B cell (primary cell): ENCODE measurements at regions not wholly inside any gene's neighbourhood (a gene's known extent, or its start where the extent isn't known, plus 50 kb on each side); places are given as distances from the start of the nearest gene placed in this dataset.

ENCODE experiments used
- ATAC-seq: fragments of 200-7000 bp; cut with Tn5 transposase; one replicate; pipeline ENCODE4 v1.10.0; 2021; ENCODE audit warnings: low read depth, mild to moderate bottlenecking, moderate number of reproducible peaks, moderate library complexity
- CTCF ChIA-PET: fragments of 350-600 bp; sonication (Branson Sonifier 250); formaldehyde crosslinking; loops from one replicate; lab custom pipeline; 2021; ENCODE audit warnings: antibody characterized with exemption, inconsistent platforms; lab: Charles Lee
- POLR2A ChIA-PET: fragments of 350-600 bp; sonication (Branson Sonifier 250); formaldehyde crosslinking; loops from one replicate; lab custom pipeline; 2021; ENCODE audit warnings: antibody characterized with exemption; lab: Charles Lee
- DNase-seq: peaks from one replicate; pipeline ENCODE4 v3.0.0; 2013
- H2AFZ ChIP-seq: 2 replicates; pipeline ENCODE4 v1.6.1; 2012; ENCODE audit warnings: mild to moderate bottlenecking, low read depth, low read length; ENCODE audit not compliant: insufficient read depth, poor library complexity, severe bottlenecking
- H3K27ac ChIP-seq, 2 donors: 1 replicate in 1 of 2; 2 replicates in 1 of 2; pipeline ENCODE4 v1.5.1; 2012 to 2013; ENCODE audit warnings: low read length in 2 of 2, mild to moderate bottlenecking in 2 of 2, moderate library complexity in 1 of 2
- H3K27me3 ChIP-seq, 4 experiments: fragments of 200-600 bp in 1 of 4; sonication (generic) in 1 of 4; replicated peaks in 1 of 4; 1 replicate in 2 of 4; 2 replicates in 2 of 4; pipeline versions ENCODE4 v1.6.1 to v1.7.0; 2013 to 2016; ENCODE audit warnings: low read length in 3 of 4, mild to moderate bottlenecking in 2 of 4, mixed read lengths in 1 of 4, moderate library complexity in 1 of 4; ENCODE audit not compliant: insufficient read depth in 4 of 4, control insufficient read depth in 3 of 4; ENCODE audit errors: control extremely low read depth in 1 of 4
- H3K36me3 ChIP-seq, 2 experiments: replicated peaks in 1 of 2; 1 replicate in 1 of 2; 2 replicates in 1 of 2; pipeline versions ENCODE4 v1.6.1 to v1.7.1; 2013; ENCODE audit warnings: low read length in 1 of 2; ENCODE audit not compliant: insufficient read depth in 2 of 2, control insufficient read depth in 1 of 2; ENCODE audit errors: control extremely low read depth in 1 of 2, extremely low read depth in 1 of 2
- H3K4me1 ChIP-seq, 2 donors: fragments of 200-600 bp in 1 of 2; sonication (generic) in 1 of 2; 1 replicate in 1 of 2; 2 replicates in 1 of 2; pipeline versions ENCODE4 v1.5.1 to v1.6.1; 2013 to 2017; ENCODE audit warnings: low read length in 2 of 2; ENCODE audit not compliant: control insufficient read depth in 2 of 2, insufficient read depth in 2 of 2
- H3K4me2 ChIP-seq: replicated peaks from 2 replicates; pipeline ENCODE3; 2012; ENCODE audit warnings: mild to moderate bottlenecking, low read depth, low read length; ENCODE audit not compliant: poor library complexity, severe bottlenecking
- H3K4me3 ChIP-seq, 5 experiments: fragments of 200-600 bp in 1 of 5; sonication (generic) in 1 of 5; 1 replicate in 3 of 5; 2 replicates in 2 of 5; pipeline versions ENCODE4 v1.5.1 to v1.7.0; 2011 to 2016; ENCODE audit warnings: low read length in 4 of 5, mild to moderate bottlenecking in 4 of 5, low read depth in 2 of 5, control low read depth in 1 of 5, moderate library complexity in 1 of 5; ENCODE audit not compliant: insufficient read depth in 1 of 5; ENCODE audit errors: control extremely low read depth in 1 of 5, extremely low read depth in 1 of 5
- H3K79me2 ChIP-seq: fragments of 200-600 bp; sonication (generic); one replicate; pipeline ENCODE4 v1.6.0; 2016; ENCODE audit warnings: low read length; ENCODE audit not compliant: control insufficient read depth, insufficient read depth
- H3K9ac ChIP-seq: fragments of 200-600 bp; sonication (generic); 2 replicates; pipeline ENCODE4 v1.6.1; 2017; ENCODE audit warnings: mild to moderate bottlenecking, low read length, moderate library complexity
- H3K9me3 ChIP-seq, 3 donors: one replicate each; pipeline versions ENCODE4 v1.6.1 to v1.7.1; 2013; ENCODE audit warnings: low read length in 2 of 3; ENCODE audit not compliant: control insufficient read depth in 2 of 3, insufficient read depth in 1 of 3; ENCODE audit errors: control extremely low read depth in 1 of 3
- H4K20me1 ChIP-seq: 2 replicates; pipeline ENCODE4 v1.6.0; 2012; ENCODE audit warnings: mild to moderate bottlenecking, low read length; ENCODE audit not compliant: insufficient read depth, control insufficient read depth, poor library complexity, severe bottlenecking
- H3K27ac Mint-ChIP-seq: one replicate; pipeline ENCODE4 v1.8.0; 2021; ENCODE audit warnings: mixed read lengths
- H3K27me3 Mint-ChIP-seq: one replicate; pipeline ENCODE4 v1.8.0; 2021; ENCODE audit warnings: mixed read lengths
- H3K4me1 Mint-ChIP-seq: one replicate; pipeline ENCODE4 v1.8.0; 2021; ENCODE audit warnings: mixed read lengths
- H3K4me3 Mint-ChIP-seq: one replicate; pipeline ENCODE4 v1.8.0; 2021; ENCODE audit warnings: mixed read lengths
- H3K9me3 Mint-ChIP-seq: one replicate; pipeline ENCODE4 v1.8.0; 2022; ENCODE audit warnings: mixed read lengths; ENCODE audit not compliant: insufficient read depth
- EZH2 ChIP-seq: IDR thresholded peaks from 2 replicates; pipeline ENCODE4 v1.6.1; 2012; ENCODE audit warnings: borderline replicate concordance, low read depth, mild to moderate bottlenecking, moderate library complexity, low read length; ENCODE audit not compliant: insufficient read depth, poor library complexity, severe bottlenecking
- WGBS: methylation state at CpG from one replicate; pipeline ENCODE4 v1.1.5; 2013; ENCODE audit warnings: missing lambda C conversion rate; ENCODE audit not compliant: insufficient coverage; 5-methylcytosine and 5-hydroxymethylcytosine counted together
- intact Hi-C: fragments of 100-400 bp; cut with micrococcal nuclease; formaldehyde crosslinking; loops from one replicate; pipeline ENCODE4 v1.10.0; 2022
- TF ChIP-seq, protein P1 (sequence below): fragments of 200-600 bp; IDR thresholded peaks from one replicate; pipeline ENCODE4 v1.8.0; 2022; ENCODE audit warnings: antibody characterized with exemption, mild to moderate bottlenecking

DNA sequence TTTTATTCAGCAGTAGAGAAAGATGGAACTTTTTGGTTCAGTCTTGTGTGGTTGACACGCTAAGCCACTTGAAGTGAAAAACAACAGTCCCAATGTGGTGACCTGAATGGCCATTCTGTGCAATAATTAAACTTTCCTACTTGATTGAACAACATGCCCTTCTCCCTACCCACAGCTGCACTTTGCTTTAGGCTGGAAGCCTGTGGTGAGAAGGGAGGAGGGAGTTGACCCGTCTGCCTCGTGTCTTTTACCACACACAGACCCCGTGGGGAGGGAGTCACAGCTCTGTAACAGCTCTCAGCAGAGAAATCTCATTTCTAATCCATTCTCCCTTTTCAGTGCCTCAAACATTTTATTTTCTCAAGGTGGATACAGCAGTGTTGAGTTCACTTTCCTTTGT is 138.2 kb upstream of the PKDCC start:
- H3K4me3 ChIP-seq: no peak overlapping the region
- H3K4me1 Mint-ChIP-seq: no peaks in the 10 kb centered on the region
- H3K9me3 Mint-ChIP-seq: no peaks in the 10 kb centered on the region
- H3K4me3 Mint-ChIP-seq: no peak overlapping the region
- no peaks in the 10 kb centered on the region for H3K4me1 ChIP-seq
- H3K9ac ChIP-seq: no peak overlapping the region
- no peak overlapping the region for H3K27ac Mint-ChIP-seq
- no CpG with 5 or more reads among the region's 4 CpGs for WGBS
- ChIA-PET POLR2A (no interaction called here), CTCF (interaction anchor here (1.5 kb wide), 1 partner anchor 9 kb away, joined by 3 read pairs; no protein-coding TSS in a partner anchor)
- H3K4me2 ChIP-seq: no peak overlapping the region
- no peak for DNase-seq
- H3K27me3 Mint-ChIP-seq: peaks cover 48% of the 10 kb centered on the region
- no peaks in the 10 kb centered on the region for H3K9me3 ChIP-seq
- TF ChIP-seq EZH2: no peak
- TF ChIP-seq, protein P1, sequence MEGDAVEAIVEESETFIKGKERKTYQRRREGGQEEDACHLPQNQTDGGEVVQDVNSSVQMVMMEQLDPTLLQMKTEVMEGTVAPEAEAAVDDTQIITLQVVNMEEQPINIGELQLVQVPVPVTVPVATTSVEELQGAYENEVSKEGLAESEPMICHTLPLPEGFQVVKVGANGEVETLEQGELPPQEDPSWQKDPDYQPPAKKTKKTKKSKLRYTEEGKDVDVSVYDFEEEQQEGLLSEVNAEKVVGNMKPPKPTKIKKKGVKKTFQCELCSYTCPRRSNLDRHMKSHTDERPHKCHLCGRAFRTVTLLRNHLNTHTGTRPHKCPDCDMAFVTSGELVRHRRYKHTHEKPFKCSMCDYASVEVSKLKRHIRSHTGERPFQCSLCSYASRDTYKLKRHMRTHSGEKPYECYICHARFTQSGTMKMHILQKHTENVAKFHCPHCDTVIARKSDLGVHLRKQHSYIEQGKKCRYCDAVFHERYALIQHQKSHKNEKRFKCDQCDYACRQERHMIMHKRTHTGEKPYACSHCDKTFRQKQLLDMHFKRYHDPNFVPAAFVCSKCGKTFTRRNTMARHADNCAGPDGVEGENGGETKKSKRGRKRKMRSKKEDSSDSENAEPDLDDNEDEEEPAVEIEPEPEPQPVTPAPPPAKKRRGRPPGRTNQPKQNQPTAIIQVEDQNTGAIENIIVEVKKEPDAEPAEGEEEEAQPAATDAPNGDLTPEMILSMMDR: no peak
- H3K27ac ChIP-seq: no peak overlapping the region
- no peaks in the 10 kb centered on the region for H3K36me3 ChIP-seq
- H2AFZ ChIP-seq: no peak overlapping the region
- H4K20me1 ChIP-seq: no peaks in the 10 kb centered on the region
- peaks cover 0 to 6% (median 0%) of the 10 kb centered on the region in 4 experiments for H3K27me3 ChIP-seq
- H3K79me2 ChIP-seq: no peaks in the 10 kb centered on the region
- intact Hi-C loops: no loop called here
- no peak for ATAC-seq

DNA sequence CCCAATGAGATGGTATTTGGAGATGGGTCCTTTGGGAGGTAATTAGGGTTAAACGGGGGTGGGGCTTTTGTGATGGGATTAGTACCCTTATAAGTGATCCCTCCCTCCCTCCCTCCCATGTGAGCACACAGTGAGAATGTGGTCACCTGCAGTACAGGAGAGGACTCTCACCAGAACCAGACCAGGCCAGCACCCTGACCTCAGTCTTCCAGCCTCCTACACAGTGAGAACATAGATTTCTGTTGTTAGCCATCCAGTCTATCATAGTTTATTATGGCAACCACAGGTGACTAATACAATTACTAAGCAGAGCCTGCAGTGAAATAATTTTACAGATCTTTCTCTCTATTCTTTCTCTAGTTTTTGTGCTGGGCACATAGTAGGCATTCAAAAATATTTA is 137.7 kb upstream of the PKDCC start:
- no peaks in the 10 kb centered on the region for H3K36me3 ChIP-seq
- Mint-ChIP-seq H3K27ac (no peak overlapping the region), H3K4me3 (no peak overlapping the region), H3K27me3 (peaks cover 50% of the 10 kb centered on the region), H3K4me1 (no peaks in the 10 kb centered on the region), H3K9me3 (no peaks in the 10 kb centered on the region)
- no peak overlapping the region for H2AFZ ChIP-seq
- POLR2A ChIA-PET: no interaction called here
- CTCF ChIA-PET: interaction anchor here (1.5 kb wide), 1 partner anchor 8 kb away, joined by 3 read pairs; no protein-coding TSS in a partner anchor
- no peaks in the 10 kb centered on the region for H4K20me1 ChIP-seq
- intact Hi-C loops: no loop called here
- TF ChIP-seq, protein P1: no peak
- no peak for TF ChIP-seq EZH2
- no peaks in the 10 kb centered on the region for H3K9me3 ChIP-seq
- H3K79me2 ChIP-seq: no peaks in the 10 kb centered on the region
- H3K9ac ChIP-seq: no peak overlapping the region
- H3K4me1 ChIP-seq: no peaks in the 10 kb centered on the region
- WGBS: no CpG with 5 or more reads among the region's 1 CpG
- no peak overlapping the region for H3K4me3 ChIP-seq
- ATAC-seq (no peak), DNase-seq (no peak)
- peaks cover 0 to 5% (median 0%) of the 10 kb centered on the region in 4 experiments for H3K27me3 ChIP-seq
- no peak overlapping the region for H3K4me2 ChIP-seq
- H3K27ac ChIP-seq: no peak overlapping the region
